NCI-H82 treated with DMSO at 0.1 percent for 48 hours (cell line): ENCODE measurements at regions not wholly inside any gene's neighbourhood (a gene's known extent, or its start where the extent isn't known, plus 50 kb on each side); places are given as distances from the start of the nearest gene placed in this dataset.

Experiments used
- DNase-seq: peaks from one replicate; lab custom pipeline; 2025; ENCODE audit not compliant: unreplicated experiment; lab: John Stamatoyannopoulos, UW

- DNase-seq, result no peak
Observed at GRCh38 chr2:14301331-14301730, 331.2 kb upstream of the LRATD1 start.

GRCh38 chr2:14303366-14304115 lies 329.0 kb upstream of the LRATD1 start:
- DNase-seq, result no peak

- no peak for DNase-seq
Observed at GRCh38 chr2:14304326-14304725, 328.2 kb upstream of the LRATD1 start.

- no peak for DNase-seq
Observed at GRCh38 chr2:14306268-14306861, 326.2 kb upstream of the LRATD1 start.

GRCh38 chr2:14313341-14313740 lies 319.2 kb upstream of the LRATD1 start:
- no peak for DNase-seq

GRCh38 chr2:14316594-14316993 lies 315.9 kb upstream of the LRATD1 start:
- DNase-seq, result no peak

GRCh38 chr2:14321357-14321756 lies 311.2 kb upstream of the LRATD1 start:
- DNase-seq, result no peak

GRCh38 chr2:14322306-14322705 lies 310.2 kb upstream of the LRATD1 start:
- DNase-seq, result no peak

- no peak for DNase-seq
Observed at GRCh38 chr2:14324308-14324707, 308.2 kb upstream of the LRATD1 start.

- no peak for DNase-seq
Observed at GRCh38 chr2:14330884-14331283, 301.6 kb upstream of the LRATD1 start.

- DNase-seq, result no peak
Observed at GRCh38 chr2:14336759-14337382, 295.6 kb upstream of the LRATD1 start.

GRCh38 chr2:14340703-14341102 lies 291.8 kb upstream of the LRATD1 start:
- no peak for DNase-seq

- no peak for DNase-seq
Observed at GRCh38 chr2:14342313-14342712, 290.2 kb upstream of the LRATD1 start.

- no peak for DNase-seq
Observed at GRCh38 chr2:14344355-14344754, 288.2 kb upstream of the LRATD1 start.

- no peak for DNase-seq
Observed at GRCh38 chr2:14348247-14348646, 284.3 kb upstream of the LRATD1 start.

- DNase-seq, result no peak
Observed at GRCh38 chr2:14350856-14351255, 281.7 kb upstream of the LRATD1 start.

GRCh38 chr2:14352067-14352466 lies 280.4 kb upstream of the LRATD1 start:
- no peak for DNase-seq

- DNase-seq, result no peak
Observed at GRCh38 chr2:14354231-14354630, 278.3 kb upstream of the LRATD1 start.

- no peak for DNase-seq
Observed at GRCh38 chr2:14355102-14355501, 277.4 kb upstream of the LRATD1 start.

- no peak for DNase-seq
Observed at GRCh38 chr2:14358339-14358738, 274.2 kb upstream of the LRATD1 start.

GRCh38 chr2:14358774-14359173 lies 273.7 kb upstream of the LRATD1 start:
- DNase-seq, result no peak

GRCh38 chr2:14363137-14363536 lies 269.4 kb upstream of the LRATD1 start:
- DNase-seq, result no peak
